ENCODE measurements at regions not wholly inside any gene's neighbourhood (a gene's known extent, or its start where the extent isn't known, plus 50 kb on each side); places are given as distances from the start of the nearest gene placed in this dataset.
"Not testable (repeated sequence)": the region's sequence is repeated elsewhere in the genome, so short reads cannot be mapped to it uniquely, and the experiment has no call there.

GRCh38 chr16:51834133-51834532, 683.1 kb upstream of the SALL1 start:
- Histone ChIP-seq H3K27me3 (ENCODE audit: control insufficient read depth in 3 of 3, insufficient read depth in 3 of 3, low read depth in 1 of 3, low read length in 3 of 3) (no peaks in the 10 kb centered on the region), H3K27ac (replicated peaks; ENCODE audit: low read length) (no peak overlapping the region), H2BK120ac (ENCODE audit: low read depth, low read length) (no peak overlapping the region), H4K91ac (ENCODE audit: low read depth, low read length, poor library complexity) (no peak overlapping the region), H4K8ac (ENCODE audit: low read depth, low read length) (no peak overlapping the region), H2AFZ (ENCODE audit: low read length) (no peak overlapping the region), H3K4me2 (ENCODE audit: insufficient read depth, low read length, poor library complexity, severe bottlenecking) (no peak overlapping the region), H3K4me1 (ENCODE audit: control insufficient read depth in 2 of 2, insufficient read depth in 1 of 2, low read depth in 1 of 2, low read length in 2 of 2) (no peaks in the 10 kb centered on the region), H3K9me3 (replicated peaks in 1 of 2; ENCODE audit: control insufficient read depth in 2 of 2, insufficient read depth in 1 of 2, low read depth in 1 of 2, low read length in 2 of 2) (no peaks in the 10 kb centered on the region), H3K79me1 (ENCODE audit: low read depth, low read length) (no peaks in the 10 kb centered on the region), H3K14ac (ENCODE audit: low read length) (no peak overlapping the region), H2AK5ac (ENCODE audit: low read depth, low read length) (no peak overlapping the region), H3K4me3 (ENCODE audit: low read length in 2 of 2) (no peak overlapping the region), H3K4ac (ENCODE audit: low read length) (no peak overlapping the region), H3K18ac (ENCODE audit: low read length) (no peak overlapping the region), H3K36me3 (replicated peaks in 1 of 2; ENCODE audit: control insufficient read depth in 2 of 2, insufficient read depth in 2 of 2, low read length in 2 of 2) (no peaks in the 10 kb centered on the region), H3K9ac (ENCODE audit: low read depth, low read length, poor library complexity) (no peak overlapping the region), H2BK15ac (ENCODE audit: low read length) (no peak overlapping the region), H2BK12ac (ENCODE audit: low read length) (no peak overlapping the region), H3K23ac (ENCODE audit: low read depth, low read length, poor library complexity) (no peak overlapping the region), H2BK5ac (ENCODE audit: low read length) (no peak overlapping the region)
- WGBS, 2 donors (ENCODE audit: extremely low coverage in 2 of 2, insufficient read length in 2 of 2, insufficient replicate concordance in 1 of 2), result no CpG with 5 or more reads among the region's 10 CpGs
- no peak for DNase-seq (ENCODE audit: low spot score)

GRCh38 chr16:51831595-51832367, 680.7 kb upstream of the SALL1 start:
- no peak overlapping the region for H2AFZ ChIP-seq (ENCODE audit: low read length)
- no peak overlapping the region for H4K8ac ChIP-seq (ENCODE audit: low read depth, low read length)
- WGBS, 2 donors (ENCODE audit: extremely low coverage in 2 of 2, insufficient read length in 2 of 2, insufficient replicate concordance in 1 of 2), result no CpG with 5 or more reads among the region's 6 CpGs
- H3K4me3 ChIP-seq (ENCODE audit: low read length in 2 of 2), result no peak overlapping the region
- H3K9me3 ChIP-seq (replicated peaks in 1 of 2; ENCODE audit: control insufficient read depth in 2 of 2, insufficient read depth in 1 of 2, low read depth in 1 of 2, low read length in 2 of 2), result no peaks in the 10 kb centered on the region
- H2BK120ac ChIP-seq (ENCODE audit: low read depth, low read length), result no peak overlapping the region
- no peak overlapping the region for H4K91ac ChIP-seq (ENCODE audit: low read depth, low read length, poor library complexity)
- no peaks in the 10 kb centered on the region for H3K79me1 ChIP-seq (ENCODE audit: low read depth, low read length)
- no peak overlapping the region for H2BK15ac ChIP-seq (ENCODE audit: low read length)
- H2AK5ac ChIP-seq (ENCODE audit: low read depth, low read length), result no peak overlapping the region
- no peak overlapping the region for H3K27ac ChIP-seq (replicated peaks; ENCODE audit: low read length)
- no peak overlapping the region for H2BK12ac ChIP-seq (ENCODE audit: low read length)
- no peak for DNase-seq (ENCODE audit: low spot score)
- H2BK5ac ChIP-seq (ENCODE audit: low read length), result no peak overlapping the region
- no peaks in the 10 kb centered on the region for H3K36me3 ChIP-seq (replicated peaks in 1 of 2; ENCODE audit: control insufficient read depth in 2 of 2, insufficient read depth in 2 of 2, low read length in 2 of 2)
- H3K18ac ChIP-seq (ENCODE audit: low read length), result no peak overlapping the region
- H3K9ac ChIP-seq (ENCODE audit: low read depth, low read length, poor library complexity), result no peak overlapping the region
- no peak overlapping the region for H3K4me2 ChIP-seq (ENCODE audit: insufficient read depth, low read length, poor library complexity, severe bottlenecking)
- no peak overlapping the region for H3K4ac ChIP-seq (ENCODE audit: low read length)
- no peaks in the 10 kb centered on the region for H3K27me3 ChIP-seq (ENCODE audit: control insufficient read depth in 3 of 3, insufficient read depth in 3 of 3, low read depth in 1 of 3, low read length in 3 of 3)
- no peak overlapping the region for H3K14ac ChIP-seq (ENCODE audit: low read length)
- no peaks in the 10 kb centered on the region for H3K4me1 ChIP-seq (ENCODE audit: control insufficient read depth in 2 of 2, insufficient read depth in 1 of 2, low read depth in 1 of 2, low read length in 2 of 2)
- H3K23ac ChIP-seq (ENCODE audit: low read depth, low read length, poor library complexity), result no peak overlapping the region

- WGBS, 2 donors (ENCODE audit: extremely low coverage in 2 of 2, insufficient read length in 2 of 2, insufficient replicate concordance in 1 of 2), result no CpG with 5 or more reads among the region's 6 CpGs
- not testable (repeated sequence) for DNase-seq (ENCODE audit: low spot score)
These were observed 680.0 kb upstream of the SALL1 start for GRCh38 chr16:51831034-51831433.

GRCh38 chr16:51825779-51826178, 674.7 kb upstream of the SALL1 start:
- H3K4me3 ChIP-seq (ENCODE audit: low read length in 2 of 2), result no peak overlapping the region
- peaks cover 0 to 10% (median 0%) of the 10 kb centered on the region in 3 experiments for H3K27me3 ChIP-seq (ENCODE audit: control insufficient read depth in 3 of 3, insufficient read depth in 3 of 3, low read depth in 1 of 3, low read length in 3 of 3)
- no peak overlapping the region for H3K4me2 ChIP-seq (ENCODE audit: insufficient read depth, low read length, poor library complexity, severe bottlenecking)
- no peaks in the 10 kb centered on the region for H3K79me1 ChIP-seq (ENCODE audit: low read depth, low read length)
- H3K27ac ChIP-seq (replicated peaks; ENCODE audit: low read length), result no peak overlapping the region
- WGBS, 2 donors (ENCODE audit: extremely low coverage in 2 of 2, insufficient read length in 2 of 2, insufficient replicate concordance in 1 of 2), result no CpG with 5 or more reads among the region's 2 CpGs
- no peak overlapping the region for H3K23ac ChIP-seq (ENCODE audit: low read depth, low read length, poor library complexity)
- H3K9me3 ChIP-seq (replicated peaks in 1 of 2; ENCODE audit: control insufficient read depth in 2 of 2, insufficient read depth in 1 of 2, low read depth in 1 of 2, low read length in 2 of 2), result no peaks in the 10 kb centered on the region
- H3K18ac ChIP-seq (ENCODE audit: low read length), result no peak overlapping the region
- no peak for DNase-seq (ENCODE audit: low spot score)
- no peak overlapping the region for H4K8ac ChIP-seq (ENCODE audit: low read depth, low read length)
- no peak overlapping the region for H4K91ac ChIP-seq (ENCODE audit: low read depth, low read length, poor library complexity)
- no peak overlapping the region for H2BK15ac ChIP-seq (ENCODE audit: low read length)
- no peak overlapping the region for H3K14ac ChIP-seq (ENCODE audit: low read length)
- H2BK120ac ChIP-seq (ENCODE audit: low read depth, low read length), result no peak overlapping the region
- no peak overlapping the region for H2BK12ac ChIP-seq (ENCODE audit: low read length)
- no peaks in the 10 kb centered on the region for H3K4me1 ChIP-seq (ENCODE audit: control insufficient read depth in 2 of 2, insufficient read depth in 1 of 2, low read depth in 1 of 2, low read length in 2 of 2)
- H2BK5ac ChIP-seq (ENCODE audit: low read length), result no peak overlapping the region
- no peak overlapping the region for H2AK5ac ChIP-seq (ENCODE audit: low read depth, low read length)
- H3K4ac ChIP-seq (ENCODE audit: low read length), result no peak overlapping the region
- no peaks in the 10 kb centered on the region for H3K36me3 ChIP-seq (replicated peaks in 1 of 2; ENCODE audit: control insufficient read depth in 2 of 2, insufficient read depth in 2 of 2, low read length in 2 of 2)
- no peak overlapping the region for H2AFZ ChIP-seq (ENCODE audit: low read length)
- no peak overlapping the region for H3K9ac ChIP-seq (ENCODE audit: low read depth, low read length, poor library complexity)

More at GRCh38 chr16:51831034-51831433, 680.0 kb upstream of the SALL1 start:
- H3K79me1 ChIP-seq (ENCODE audit: low read depth, low read length); H3K18ac ChIP-seq (ENCODE audit: low read length); H2BK5ac ChIP-seq (ENCODE audit: low read length); H3K9me3 ChIP-seq (replicated peaks in 1 of 2; ENCODE audit: control insufficient read depth in 2 of 2, insufficient read depth in 1 of 2, low read depth in 1 of 2, low read length in 2 of 2); H2BK120ac ChIP-seq (ENCODE audit: low read depth, low read length); H2AK5ac ChIP-seq (ENCODE audit: low read depth, low read length); H3K4me1 ChIP-seq (ENCODE audit: control insufficient read depth in 2 of 2, insufficient read depth in 1 of 2, low read depth in 1 of 2, low read length in 2 of 2); H2BK12ac ChIP-seq (ENCODE audit: low read length); H3K9ac ChIP-seq (ENCODE audit: low read depth, low read length, poor library complexity); H3K4ac ChIP-seq (ENCODE audit: low read length); H3K27me3 ChIP-seq (ENCODE audit: control insufficient read depth in 3 of 3, insufficient read depth in 3 of 3, low read depth in 1 of 3, low read length in 3 of 3); H4K91ac ChIP-seq (ENCODE audit: low read depth, low read length, poor library complexity); H2BK15ac ChIP-seq (ENCODE audit: low read length); H3K36me3 ChIP-seq (replicated peaks in 1 of 2; ENCODE audit: control insufficient read depth in 2 of 2, insufficient read depth in 2 of 2, low read length in 2 of 2); H3K14ac ChIP-seq (ENCODE audit: low read length); H3K23ac ChIP-seq (ENCODE audit: low read depth, low read length, poor library complexity); H2AFZ ChIP-seq (ENCODE audit: low read length); H3K4me3 ChIP-seq (ENCODE audit: low read length in 2 of 2); H3K4me2 ChIP-seq (ENCODE audit: insufficient read depth, low read length, poor library complexity, severe bottlenecking); H4K8ac ChIP-seq (ENCODE audit: low read depth, low read length); H3K27ac ChIP-seq (replicated peaks; ENCODE audit: low read length): not testable (repeated sequence)

All from neuronal stem cell (in vitro differentiated cells).